WTC11 (cell line): ENCODE measurements at regions not wholly inside any gene's neighbourhood (a gene's known extent, or its start where the extent isn't known, plus 50 kb on each side); places are given as distances from the start of the nearest gene placed in this dataset.

Experiments
- CBFB ChIP-seq: sonication (generic); formaldehyde crosslinking; IDR thresholded peaks from 2 replicates; pipeline ENCODE4 v1.8.1; 2022; ENCODE audit warnings: mild to moderate bottlenecking, low read depth, missing genetic modification reagents
- CTCF ChIP-seq: fragments of 200-600 bp; IDR thresholded peaks from 2 replicates; pipeline ENCODE4 v1.8.0; 2022; ENCODE audit warnings: antibody characterized with exemption
- ELF4 ChIP-seq: sonication (generic); formaldehyde crosslinking; IDR thresholded peaks from 2 replicates; pipeline ENCODE4 v1.8.1; 2022; ENCODE audit warnings: low read depth, mild to moderate bottlenecking, moderate library complexity, missing genetic modification reagents
- KAT7 ChIP-seq: sonication (generic); formaldehyde crosslinking; IDR thresholded peaks from 2 replicates; pipeline ENCODE4 v1.8.1; 2023; ENCODE audit warnings: missing genetic modification reagents, mild to moderate bottlenecking, borderline replicate concordance
- SP1 ChIP-seq: sonication (generic); formaldehyde crosslinking; conservative IDR thresholded peaks from 2 replicates; pipeline ENCODE4 v1.8.1; 2022; ENCODE audit warnings: missing genetic modification reagents
- TCF7 ChIP-seq: sonication (generic); formaldehyde crosslinking; IDR thresholded peaks from 2 replicates; pipeline ENCODE4 v1.8.0; 2022; ENCODE audit warnings: mild to moderate bottlenecking, low read depth, missing genetic modification reagents, moderate library complexity
- TF ChIP-seq, protein P1 (sequence below): sonication (generic); formaldehyde crosslinking; conservative IDR thresholded peaks from 2 replicates; pipeline ENCODE4 v1.8.1; 2023; ENCODE audit warnings: mild to moderate bottlenecking, low read depth, missing genetic modification reagents, moderate library complexity

DNA sequence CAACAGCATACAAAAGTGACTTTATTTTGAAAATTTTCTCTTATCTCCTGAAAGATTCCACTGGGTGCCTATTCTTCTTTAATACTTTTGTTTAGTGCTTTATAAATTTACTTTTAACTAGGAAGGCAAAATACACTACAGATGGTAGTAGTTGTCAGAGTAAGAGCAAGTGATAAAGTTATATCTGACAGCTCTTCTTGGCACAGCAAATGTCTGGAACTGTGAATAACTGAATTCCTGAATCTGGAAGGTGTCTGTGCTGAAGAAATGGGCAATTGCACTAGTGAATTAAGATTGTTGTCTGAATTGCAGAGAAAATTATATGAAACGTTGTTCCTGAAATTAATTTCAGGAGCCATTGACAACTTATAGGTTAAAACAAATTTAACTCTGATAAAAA lies 213.8 kb upstream of the CBLB start:
- TF ChIP-seq ELF4 (CRISPR knock-in tag) = no peak
- TF ChIP-seq, protein P1, sequence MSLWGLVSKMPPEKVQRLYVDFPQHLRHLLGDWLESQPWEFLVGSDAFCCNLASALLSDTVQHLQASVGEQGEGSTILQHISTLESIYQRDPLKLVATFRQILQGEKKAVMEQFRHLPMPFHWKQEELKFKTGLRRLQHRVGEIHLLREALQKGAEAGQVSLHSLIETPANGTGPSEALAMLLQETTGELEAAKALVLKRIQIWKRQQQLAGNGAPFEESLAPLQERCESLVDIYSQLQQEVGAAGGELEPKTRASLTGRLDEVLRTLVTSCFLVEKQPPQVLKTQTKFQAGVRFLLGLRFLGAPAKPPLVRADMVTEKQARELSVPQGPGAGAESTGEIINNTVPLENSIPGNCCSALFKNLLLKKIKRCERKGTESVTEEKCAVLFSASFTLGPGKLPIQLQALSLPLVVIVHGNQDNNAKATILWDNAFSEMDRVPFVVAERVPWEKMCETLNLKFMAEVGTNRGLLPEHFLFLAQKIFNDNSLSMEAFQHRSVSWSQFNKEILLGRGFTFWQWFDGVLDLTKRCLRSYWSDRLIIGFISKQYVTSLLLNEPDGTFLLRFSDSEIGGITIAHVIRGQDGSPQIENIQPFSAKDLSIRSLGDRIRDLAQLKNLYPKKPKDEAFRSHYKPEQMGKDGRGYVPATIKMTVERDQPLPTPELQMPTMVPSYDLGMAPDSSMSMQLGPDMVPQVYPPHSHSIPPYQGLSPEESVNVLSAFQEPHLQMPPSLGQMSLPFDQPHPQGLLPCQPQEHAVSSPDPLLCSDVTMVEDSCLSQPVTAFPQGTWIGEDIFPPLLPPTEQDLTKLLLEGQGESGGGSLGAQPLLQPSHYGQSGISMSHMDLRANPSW (CRISPR knock-in tag) = no peak
- TF ChIP-seq CTCF = no peak
- TF ChIP-seq CBFB (CRISPR knock-in tag) = no peak
- no peak for TF ChIP-seq SP1 (CRISPR knock-in tag)
- no peak for TF ChIP-seq KAT7 (CRISPR knock-in tag)
- no peak for TF ChIP-seq TCF7 (CRISPR knock-in tag)
